ENCODE measurements at regions not wholly inside any gene's neighbourhood (a gene's known extent, or its start where the extent isn't known, plus 50 kb on each side); places are given as distances from the start of the nearest gene placed in this dataset.
"Not testable (repeated sequence)": the region's sequence is repeated elsewhere in the genome, so short reads cannot be mapped to it uniquely, and the experiment has no call there.

DNA sequence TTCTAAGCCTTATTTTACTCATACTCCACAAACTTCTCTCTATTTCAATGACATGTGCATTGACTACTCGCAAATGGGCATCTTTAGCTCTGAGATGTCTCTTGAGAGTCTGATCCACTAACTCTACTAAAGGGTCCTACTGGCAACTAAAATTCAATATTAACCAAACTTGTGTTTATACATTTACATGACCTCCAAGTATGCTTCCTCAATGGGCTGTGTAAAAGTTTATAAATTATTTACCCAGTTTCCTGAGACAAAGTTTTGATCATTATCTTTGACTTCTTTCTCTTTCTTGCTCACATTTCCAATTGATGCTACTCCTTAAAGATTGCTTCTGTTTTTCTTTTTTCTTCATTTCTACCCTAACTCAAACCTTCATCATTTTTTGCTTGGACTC lies 510.1 kb upstream of the DAB2 start:
- CTCF ChIA-PET, result interaction anchor here (1.1 kb wide), 1 partner anchor 15 kb away, joined by 4 read pairs; no protein-coding TSS in a partner anchor
- H3K9me3 Mint-ChIP-seq (ENCODE audit: insufficient read depth), result no peaks in the 10 kb centered on the region
- ATAC-seq (no peak), DNase-seq (no peak)
- peaks cover 11% of the 10 kb centered on the region for H3K27me3 Mint-ChIP-seq (ENCODE audit: low read depth)
- no peaks in the 10 kb centered on the region for H3K36me3 Mint-ChIP-seq (ENCODE audit: low read depth)
- H3K27ac Mint-ChIP-seq, result no peak overlapping the region
- H3K4me1 Mint-ChIP-seq (ENCODE audit: low read depth), result no peaks in the 10 kb centered on the region
- POLR2A ChIA-PET, result no interaction called here
- H3K4me3 Mint-ChIP-seq, result no peak overlapping the region

DNA sequence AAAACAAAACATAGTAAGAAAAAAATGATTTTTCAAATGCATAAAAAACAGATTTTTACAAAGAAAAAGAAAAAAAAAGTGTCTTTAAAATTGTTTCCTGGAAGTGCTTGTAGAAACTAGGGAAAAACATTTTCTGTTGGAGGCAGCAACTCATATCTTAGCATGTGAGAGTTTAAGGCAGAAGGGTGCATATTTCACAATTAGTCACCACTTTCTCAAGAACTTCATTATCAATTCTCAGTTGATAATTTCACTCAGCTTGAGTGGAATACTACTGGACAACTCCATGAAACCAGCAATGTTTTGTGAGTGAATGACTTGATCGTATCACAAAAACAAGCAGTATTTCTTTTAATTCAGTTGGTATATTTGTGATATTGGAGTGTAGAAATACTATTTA lies 508.3 kb upstream of the DAB2 start:
- DNase-seq, result no peak
- ATAC-seq, result no peak
- Mint-ChIP-seq H3K27ac (no peak overlapping the region), H3K4me3 (no peak overlapping the region), H3K27me3 (ENCODE audit: low read depth) (peaks cover 9% of the 10 kb centered on the region), H3K36me3 (ENCODE audit: low read depth) (no peaks in the 10 kb centered on the region), H3K9me3 (ENCODE audit: insufficient read depth) (no peaks in the 10 kb centered on the region), H3K4me1 (ENCODE audit: low read depth) (no peaks in the 10 kb centered on the region)
- CTCF ChIA-PET, result no interaction called here
- POLR2A ChIA-PET, result no interaction called here

DNA sequence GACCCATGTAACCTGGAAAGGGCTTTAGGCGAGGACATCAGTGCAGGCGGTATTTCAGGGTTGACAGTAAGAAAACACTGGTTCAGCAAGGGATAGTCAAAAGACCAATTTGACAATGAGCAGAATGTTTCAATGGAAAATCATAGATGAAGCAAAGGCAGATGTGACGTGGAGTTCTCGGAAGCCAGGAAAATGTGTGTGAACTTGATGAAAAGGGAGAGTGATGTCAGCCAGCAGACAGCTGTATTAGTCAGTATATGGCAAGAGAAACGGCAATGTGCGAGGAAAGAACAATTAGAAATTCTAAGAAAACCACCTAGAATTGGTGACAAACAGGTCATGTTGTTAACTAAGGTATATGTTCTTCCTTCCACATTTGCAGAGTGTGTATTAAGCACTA lies 503.9 kb upstream of the DAB2 start:
- ChIA-PET CTCF (no interaction called here), POLR2A (no interaction called here)
- DNase-seq (no peak), ATAC-seq (no peak)
- no peak overlapping the region for H3K27ac Mint-ChIP-seq
- peaks cover 6% of the 10 kb centered on the region for H3K27me3 Mint-ChIP-seq (ENCODE audit: low read depth)
- H3K4me3 Mint-ChIP-seq, result no peak overlapping the region
- H3K36me3 Mint-ChIP-seq (ENCODE audit: low read depth), result no peaks in the 10 kb centered on the region
- H3K4me1 Mint-ChIP-seq (ENCODE audit: low read depth), result no peaks in the 10 kb centered on the region
- no peaks in the 10 kb centered on the region for H3K9me3 Mint-ChIP-seq (ENCODE audit: insufficient read depth)

DNA sequence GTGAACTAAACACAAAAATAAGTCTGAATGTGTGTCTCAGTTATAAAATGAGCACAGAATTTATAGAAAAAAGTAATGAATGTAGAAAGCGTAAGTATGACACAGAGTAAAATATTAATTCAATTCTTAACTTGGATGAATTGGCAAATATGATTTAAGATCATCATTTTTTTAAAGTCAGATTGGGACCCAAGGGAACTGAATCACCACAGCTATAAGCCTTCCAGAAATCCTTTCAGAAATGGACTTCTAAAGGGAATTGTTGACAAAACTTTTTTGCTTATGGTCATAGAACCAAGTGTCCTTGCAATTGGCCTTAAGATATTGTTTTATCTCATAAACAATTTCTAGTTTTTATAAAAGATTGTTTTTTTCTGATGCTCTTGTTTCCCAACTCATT lies 495.1 kb upstream of the DAB2 start:
- H3K36me3 Mint-ChIP-seq (ENCODE audit: low read depth), result no peaks in the 10 kb centered on the region
- no peaks in the 10 kb centered on the region for H3K27me3 Mint-ChIP-seq (ENCODE audit: low read depth)
- no peak overlapping the region for H3K27ac Mint-ChIP-seq
- POLR2A ChIA-PET, result no interaction called here
- no peaks in the 10 kb centered on the region for H3K4me1 Mint-ChIP-seq (ENCODE audit: low read depth)
- DNase-seq (no peak), ATAC-seq (no peak)
- H3K9me3 Mint-ChIP-seq (ENCODE audit: insufficient read depth), result no peaks in the 10 kb centered on the region
- no peak overlapping the region for H3K4me3 Mint-ChIP-seq
- CTCF ChIA-PET, result no interaction called here

DNA sequence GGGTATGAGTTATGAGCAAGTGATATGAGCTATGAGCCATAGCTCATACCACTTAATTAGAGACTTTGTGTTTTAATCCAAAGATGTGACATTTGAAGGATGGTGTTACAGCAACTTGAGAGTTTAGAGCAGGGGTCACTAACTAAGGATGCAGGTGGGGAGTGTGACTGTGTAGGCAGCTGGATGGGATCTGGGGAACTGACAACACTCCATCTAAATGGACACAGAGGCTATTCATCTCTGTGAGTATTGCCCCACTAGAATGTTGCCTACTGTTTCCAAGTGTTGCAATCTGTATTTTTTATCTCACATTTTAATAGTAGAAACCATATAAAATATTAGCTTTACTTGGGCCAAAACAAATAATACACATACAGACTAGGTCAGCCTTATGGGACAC lies 488.1 kb upstream of the DAB2 start:
- Mint-ChIP-seq H3K27me3 (ENCODE audit: low read depth) (peaks cover 4% of the 10 kb centered on the region), H3K9me3 (ENCODE audit: insufficient read depth) (no peaks in the 10 kb centered on the region), H3K4me1 (ENCODE audit: low read depth) (no peaks in the 10 kb centered on the region), H3K27ac (no peak overlapping the region), H3K4me3 (no peak overlapping the region), H3K36me3 (ENCODE audit: low read depth) (no peaks in the 10 kb centered on the region)
- ATAC-seq (no peak), DNase-seq (no peak)
- ChIA-PET CTCF (interaction anchor here (0.6 kb wide), 1 partner anchor 1524 kb away, joined by 3 read pairs; no protein-coding TSS in a partner anchor), POLR2A (no interaction called here)

DNA sequence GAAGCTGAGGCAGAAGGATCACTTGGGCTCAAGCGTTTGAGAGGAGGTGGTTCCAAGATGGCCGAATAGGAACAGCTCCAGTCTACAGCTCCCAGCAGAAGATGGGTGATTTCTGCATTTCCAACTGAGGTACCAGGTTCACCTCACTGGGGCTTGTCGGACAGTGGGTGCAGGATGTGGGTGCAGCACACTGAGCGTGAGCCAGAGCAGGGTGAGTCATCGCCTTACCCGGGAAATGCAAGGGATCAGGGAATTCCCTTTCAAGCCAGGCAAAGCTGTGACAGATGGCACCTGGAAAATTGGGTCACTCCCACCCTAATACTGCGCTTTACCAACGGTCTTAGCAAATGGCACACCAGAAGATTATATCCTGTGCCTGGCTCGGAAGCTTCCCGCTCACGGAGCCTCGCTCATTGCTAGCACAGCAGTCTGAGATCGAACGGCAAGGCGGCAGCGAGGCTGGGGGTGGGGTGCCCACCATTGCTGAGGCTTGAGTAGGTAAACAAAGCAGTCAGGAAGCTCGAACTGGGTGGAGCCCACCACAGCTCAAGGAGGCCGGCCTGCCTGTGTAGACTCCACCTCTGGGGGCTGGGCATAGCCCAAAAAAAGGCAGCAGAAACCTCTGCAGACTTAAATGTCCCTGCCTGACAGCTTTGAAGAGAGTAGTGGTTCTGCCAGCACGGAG lies 482.6 kb upstream of the DAB2 start:
- CTCF ChIA-PET; H3K27ac Mint-ChIP-seq; H3K9me3 Mint-ChIP-seq (ENCODE audit: insufficient read depth); DNase-seq; H3K27me3 Mint-ChIP-seq (ENCODE audit: low read depth); POLR2A ChIA-PET; H3K4me1 Mint-ChIP-seq (ENCODE audit: low read depth); H3K4me3 Mint-ChIP-seq; H3K36me3 Mint-ChIP-seq (ENCODE audit: low read depth); ATAC-seq: not testable (repeated sequence)

DNA sequence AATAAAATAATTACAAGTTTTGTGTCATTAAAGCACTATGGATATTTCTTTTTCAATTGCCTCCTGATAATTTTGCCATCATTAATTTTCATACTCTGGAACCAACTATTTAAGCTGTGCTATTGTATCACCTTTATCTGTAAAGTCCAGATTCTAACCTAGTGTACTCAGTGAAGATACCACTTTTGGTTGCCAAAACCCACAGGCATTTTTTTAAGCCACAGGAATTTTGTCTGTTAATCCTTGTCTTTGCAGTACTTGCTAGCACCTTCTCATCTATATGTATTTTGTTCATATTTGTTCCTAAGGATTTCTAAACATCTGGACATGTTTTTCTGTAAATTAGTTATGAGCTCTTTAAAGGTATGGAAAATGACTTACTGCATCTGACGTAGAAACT lies 481.4 kb upstream of the DAB2 start:
- POLR2A ChIA-PET, result no interaction called here
- Mint-ChIP-seq H3K27me3 (ENCODE audit: low read depth) (no peaks in the 10 kb centered on the region), H3K4me3 (no peak overlapping the region), H3K27ac (no peak overlapping the region), H3K4me1 (ENCODE audit: low read depth) (no peaks in the 10 kb centered on the region), H3K36me3 (ENCODE audit: low read depth) (no peaks in the 10 kb centered on the region), H3K9me3 (ENCODE audit: insufficient read depth) (no peaks in the 10 kb centered on the region)
- ATAC-seq (no peak), DNase-seq (no peak)
- CTCF ChIA-PET, result no interaction called here

DNA sequence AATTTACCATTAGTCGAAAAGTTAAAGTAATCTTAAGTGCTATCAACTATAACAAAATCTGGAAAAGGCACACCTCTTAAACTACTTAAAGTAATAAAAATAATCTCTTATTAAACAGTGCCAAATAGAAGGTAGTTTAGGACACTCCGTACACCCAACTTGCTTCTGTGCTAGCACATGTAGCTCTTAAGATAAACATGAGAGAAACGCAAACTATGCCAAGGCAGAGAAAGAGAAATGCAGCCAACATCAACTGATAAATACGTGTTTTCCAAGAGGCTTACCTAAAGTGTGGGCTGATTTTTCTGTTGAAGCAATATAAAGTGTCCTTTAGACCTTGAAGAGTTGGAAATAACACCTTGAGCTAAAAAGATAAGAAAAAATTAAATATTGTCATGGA lies 480.6 kb upstream of the DAB2 start:
- POLR2A ChIA-PET, result no interaction called here
- no peak overlapping the region for H3K27ac Mint-ChIP-seq
- H3K9me3 Mint-ChIP-seq (ENCODE audit: insufficient read depth), result no peaks in the 10 kb centered on the region
- ATAC-seq (no peak), DNase-seq (no peak)
- H3K36me3 Mint-ChIP-seq (ENCODE audit: low read depth), result no peaks in the 10 kb centered on the region
- no peaks in the 10 kb centered on the region for H3K27me3 Mint-ChIP-seq (ENCODE audit: low read depth)
- H3K4me3 Mint-ChIP-seq, result no peak overlapping the region
- H3K4me1 Mint-ChIP-seq (ENCODE audit: low read depth), result no peaks in the 10 kb centered on the region
- CTCF ChIA-PET, result interaction anchor here (0.6 kb wide), 1 partner anchor 1072 kb away, joined by 3 read pairs; no protein-coding TSS in a partner anchor

DNA sequence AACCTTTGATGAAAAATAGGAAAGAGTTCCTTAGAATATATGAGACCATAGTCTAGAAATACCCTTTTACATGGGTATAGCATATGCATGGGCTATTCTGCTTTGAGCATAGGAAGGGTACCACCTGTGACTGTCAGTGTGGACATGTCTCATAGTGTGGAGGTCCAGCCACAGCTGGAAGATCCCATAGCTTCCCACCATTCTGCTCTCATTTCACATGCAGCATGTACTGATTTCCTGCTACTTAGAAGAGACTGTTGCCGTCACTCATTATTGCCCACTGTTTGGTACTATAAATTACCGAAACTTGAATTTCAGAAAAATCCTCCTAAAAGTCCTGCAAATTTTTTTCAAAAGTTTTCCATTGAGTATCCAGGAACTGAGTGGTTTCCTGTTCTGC lies 477.8 kb upstream of the DAB2 start:
- ChIA-PET POLR2A (no interaction called here), CTCF (no interaction called here)
- Mint-ChIP-seq H3K4me3 (no peak overlapping the region), H3K27ac (no peak overlapping the region), H3K36me3 (ENCODE audit: low read depth) (no peaks in the 10 kb centered on the region), H3K9me3 (ENCODE audit: insufficient read depth) (no peaks in the 10 kb centered on the region), H3K4me1 (ENCODE audit: low read depth) (no peaks in the 10 kb centered on the region), H3K27me3 (ENCODE audit: low read depth) (no peaks in the 10 kb centered on the region)
- ATAC-seq, result no peak
- DNase-seq, result no peak

DNA sequence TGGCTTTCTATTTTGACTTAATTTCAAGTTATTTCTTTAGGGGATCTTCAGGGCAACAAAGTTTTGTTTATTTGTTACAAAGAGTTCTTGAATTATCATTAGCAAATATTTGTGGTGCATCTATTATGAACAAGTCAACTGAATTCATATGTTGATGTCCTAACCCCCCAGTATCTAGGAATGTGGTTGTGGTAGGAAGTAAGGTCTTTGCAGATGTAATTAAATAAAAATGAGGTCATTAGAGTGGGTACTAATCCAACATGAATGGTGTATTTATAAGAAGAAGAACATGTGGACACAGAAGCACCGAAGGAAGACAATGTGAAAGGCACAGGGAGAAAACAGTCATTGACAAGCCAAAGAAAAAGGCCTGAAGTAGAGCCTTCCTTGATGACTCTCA lies 474.0 kb upstream of the DAB2 start:
- H3K27ac Mint-ChIP-seq, result no peak overlapping the region
- H3K36me3 Mint-ChIP-seq (ENCODE audit: low read depth), result no peaks in the 10 kb centered on the region
- DNase-seq (no peak), ATAC-seq (no peak)
- H3K4me1 Mint-ChIP-seq (ENCODE audit: low read depth), result no peaks in the 10 kb centered on the region
- POLR2A ChIA-PET, result no interaction called here
- H3K27me3 Mint-ChIP-seq (ENCODE audit: low read depth), result peaks cover 2% of the 10 kb centered on the region
- no peaks in the 10 kb centered on the region for H3K9me3 Mint-ChIP-seq (ENCODE audit: insufficient read depth)
- no peak overlapping the region for H3K4me3 Mint-ChIP-seq
- CTCF ChIA-PET, result no interaction called here

DNA sequence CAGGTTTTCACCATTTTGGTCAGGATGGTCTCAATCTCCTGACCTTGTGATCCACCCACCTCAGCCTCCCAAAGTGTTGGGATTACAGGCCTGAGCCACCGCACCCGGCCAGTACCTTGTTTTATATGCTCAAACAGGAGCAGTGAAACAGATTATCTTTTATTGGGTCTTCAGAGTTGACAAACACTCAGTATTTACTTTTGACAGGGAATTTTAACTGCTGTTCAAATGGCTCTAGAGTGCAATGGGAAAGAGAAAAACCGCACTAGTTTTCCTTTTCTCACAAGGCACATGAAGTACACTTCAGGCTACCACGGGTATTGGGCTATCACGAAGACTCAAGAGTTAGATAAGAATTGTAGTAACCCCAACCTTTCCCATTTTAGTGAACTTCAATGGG lies 471.9 kb upstream of the DAB2 start:
- POLR2A ChIA-PET, result no interaction called here

DNA sequence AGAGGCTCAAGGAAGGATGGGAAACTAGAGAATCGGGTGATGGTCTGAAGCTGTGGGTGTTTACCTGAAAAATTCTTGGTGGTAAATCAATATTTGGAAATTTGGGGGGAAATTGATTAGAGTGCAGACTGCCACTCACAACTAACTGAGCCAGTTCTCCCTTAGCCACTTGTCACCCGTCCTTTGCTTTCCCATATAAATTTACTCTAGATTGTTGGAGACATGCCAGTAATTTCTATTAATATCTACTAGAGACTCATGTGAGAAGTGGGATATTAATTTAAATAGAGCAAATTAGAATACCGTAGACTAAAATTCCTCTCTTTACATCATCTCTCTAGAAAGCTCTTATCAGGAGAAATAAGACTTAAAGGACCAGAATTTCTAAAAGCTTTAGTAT lies 471.3 kb upstream of the DAB2 start:
- CTCF ChIA-PET, result no interaction called here
- no peak overlapping the region for H3K4me3 Mint-ChIP-seq
- H3K9me3 Mint-ChIP-seq (ENCODE audit: insufficient read depth), result no peaks in the 10 kb centered on the region
- H3K27me3 Mint-ChIP-seq (ENCODE audit: low read depth), result peaks cover 6% of the 10 kb centered on the region
- no peak for ATAC-seq
- POLR2A ChIA-PET, result no interaction called here
- H3K4me1 Mint-ChIP-seq (ENCODE audit: low read depth), result no peaks in the 10 kb centered on the region
- no peak overlapping the region for H3K27ac Mint-ChIP-seq
- no peaks in the 10 kb centered on the region for H3K36me3 Mint-ChIP-seq (ENCODE audit: low read depth)
- DNase-seq, result no peak

More for the DNA sequence above, 471.9 kb upstream of the DAB2 start:
- Mint-ChIP-seq H3K9me3 (ENCODE audit: insufficient read depth) (no peaks in the 10 kb centered on the region), H3K27ac (no peak overlapping the region), H3K4me3 (no peak overlapping the region), H3K27me3 (ENCODE audit: low read depth) (peaks cover 6% of the 10 kb centered on the region), H3K36me3 (ENCODE audit: low read depth) (no peaks in the 10 kb centered on the region), H3K4me1 (ENCODE audit: low read depth) (no peaks in the 10 kb centered on the region)
- CTCF ChIA-PET, result no interaction called here
- ATAC-seq (no peak), DNase-seq (no peak)

DNA sequence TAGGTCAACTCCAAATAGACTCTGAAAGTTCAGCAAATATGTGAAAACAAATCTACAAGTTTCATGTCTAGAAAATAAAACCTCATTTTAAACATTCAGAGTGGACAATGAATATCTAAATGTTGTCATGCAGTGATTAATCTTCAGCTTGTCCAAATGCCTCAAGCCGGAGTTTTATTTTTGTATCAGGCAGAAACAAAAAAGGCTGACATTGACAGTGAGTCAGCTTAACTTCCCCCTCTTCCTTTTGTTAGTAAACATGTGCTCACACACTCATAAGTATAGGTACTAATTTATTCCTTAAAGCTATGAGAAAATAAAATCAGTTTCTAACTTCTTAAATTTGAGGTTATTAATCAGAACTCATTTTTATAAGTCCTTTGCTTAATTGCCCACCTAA lies 467.9 kb upstream of the DAB2 start:
- H3K9me3 Mint-ChIP-seq (ENCODE audit: insufficient read depth), result no peaks in the 10 kb centered on the region
- ChIA-PET CTCF (interaction anchor here (1.4 kb wide), 1 partner anchor 1012 kb away, joined by 3 read pairs; no protein-coding TSS in a partner anchor), POLR2A (no interaction called here)
- H3K36me3 Mint-ChIP-seq (ENCODE audit: low read depth), result no peaks in the 10 kb centered on the region
- H3K27ac Mint-ChIP-seq, result no peak overlapping the region
- H3K27me3 Mint-ChIP-seq (ENCODE audit: low read depth), result peaks cover 8% of the 10 kb centered on the region
- no peak overlapping the region for H3K4me3 Mint-ChIP-seq
- ATAC-seq (no peak), DNase-seq (no peak)
- H3K4me1 Mint-ChIP-seq (ENCODE audit: low read depth), result no peaks in the 10 kb centered on the region
